Smooth muscle cell (in vitro differentiated cells): ENCODE measurements at regions not wholly inside any gene's neighbourhood (a gene's known extent, or its start where the extent isn't known, plus 50 kb on each side); places are given as distances from the start of the nearest gene placed in this dataset.
A peak's percentile ranks its signal among the peaks of the same experiment; 100 is the strongest.

ENCODE experiments used
- DNase-seq: peaks from one replicate; lab custom pipeline; 2025; ENCODE audit not compliant: unreplicated experiment; lab: John Stamatoyannopoulos, UW
- H2AFZ ChIP-seq: fragments of 200-600 bp; sonication (generic); 2 replicates; pipeline ENCODE4 v1.6.0; 2016; ENCODE audit warnings: antibody characterized with exemption, low read depth, mild to moderate bottlenecking
- H3F3A ChIP-seq: fragments of 200-600 bp; sonication (generic); 2 replicates; pipeline ENCODE4 v1.6.0; 2017; ENCODE audit warnings: antibody characterized with exemption, low read depth
- H3K27ac ChIP-seq: fragments of 200-600 bp; sonication (generic); 2 replicates; pipeline ENCODE4 v1.5.1; 2016; ENCODE audit warnings: low read depth, mild to moderate bottlenecking
- H3K27me3 ChIP-seq: fragments of 200-600 bp; sonication (generic); 2 replicates; pipeline ENCODE4 v1.6.1; 2016; ENCODE audit warnings: low read depth, mild to moderate bottlenecking
- H3K36me3 ChIP-seq: fragments of 200-600 bp; sonication (generic); 2 replicates; pipeline ENCODE4 v1.5.1; 2016; ENCODE audit warnings: low read depth
- H3K4me1 ChIP-seq: fragments of 200-600 bp; sonication (generic); 2 replicates; pipeline ENCODE4 v1.5.1; 2016; ENCODE audit warnings: low read depth
- H3K4me2 ChIP-seq: fragments of 200-600 bp; sonication (generic); 2 replicates; pipeline ENCODE4 v1.6.0; 2016; ENCODE audit warnings: mild to moderate bottlenecking
- H3K4me3 ChIP-seq: fragments of 200-600 bp; sonication (generic); 2 replicates; pipeline ENCODE4 v1.5.1; 2016; ENCODE audit warnings: mild to moderate bottlenecking
- H3K79me2 ChIP-seq: fragments of 200-600 bp; sonication (generic); 2 replicates; pipeline ENCODE4 v1.6.0; 2016; ENCODE audit warnings: low read depth, mild to moderate bottlenecking
- H3K9ac ChIP-seq: fragments of 200-600 bp; sonication (generic); 2 replicates; pipeline ENCODE4 v1.6.0; 2016; ENCODE audit warnings: low read depth
- H3K9me3 ChIP-seq: fragments of 200-600 bp; sonication (generic); replicated peaks from 2 replicates; pipeline ENCODE4 v1.5.1; 2016; ENCODE audit warnings: low read depth
- H4K20me1 ChIP-seq: fragments of 200-600 bp; sonication (generic); 2 replicates; pipeline ENCODE4 v1.6.0; 2016; ENCODE audit warnings: low read depth
- WGBS: methylation state at CpG from one replicate; pipeline ENCODE4 v1.1.7; 2016; ENCODE audit warnings: low lambda C conversion rate; 5-methylcytosine and 5-hydroxymethylcytosine counted together
- TF ChIP-seq, protein P1 (sequence below): fragments of 200-600 bp; sonication (generic); IDR thresholded peaks from 2 replicates; pipeline ENCODE4 v1.5.1; 2017; ENCODE audit warnings: borderline replicate concordance, mild to moderate bottlenecking, antibody characterized with exemption; ENCODE audit not compliant: insufficient read depth, poor library complexity, severe bottlenecking

DNA sequence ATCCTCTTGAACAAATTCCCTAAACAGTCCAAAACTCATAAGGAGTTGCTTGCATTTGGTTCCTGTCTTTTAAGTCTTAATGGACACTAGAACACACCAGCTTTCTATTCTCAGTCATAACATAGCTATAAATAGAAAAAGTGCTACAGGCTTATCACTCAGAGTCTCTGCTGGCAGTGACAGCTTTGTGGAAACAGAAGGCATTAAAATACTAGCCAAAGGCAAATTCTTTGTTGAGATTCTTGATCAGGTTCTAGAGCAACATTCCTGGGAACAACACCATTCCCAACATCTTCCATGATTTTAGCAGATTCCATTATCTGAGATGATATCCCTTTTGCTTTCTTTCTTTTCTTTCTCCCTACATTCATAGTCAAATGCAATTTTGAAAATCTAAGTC lies 207.7 kb upstream of the PLEKHG7 start:
- peak overlapping the region; percentile 7 for H3K4me2 ChIP-seq
- TF ChIP-seq, protein P1, sequence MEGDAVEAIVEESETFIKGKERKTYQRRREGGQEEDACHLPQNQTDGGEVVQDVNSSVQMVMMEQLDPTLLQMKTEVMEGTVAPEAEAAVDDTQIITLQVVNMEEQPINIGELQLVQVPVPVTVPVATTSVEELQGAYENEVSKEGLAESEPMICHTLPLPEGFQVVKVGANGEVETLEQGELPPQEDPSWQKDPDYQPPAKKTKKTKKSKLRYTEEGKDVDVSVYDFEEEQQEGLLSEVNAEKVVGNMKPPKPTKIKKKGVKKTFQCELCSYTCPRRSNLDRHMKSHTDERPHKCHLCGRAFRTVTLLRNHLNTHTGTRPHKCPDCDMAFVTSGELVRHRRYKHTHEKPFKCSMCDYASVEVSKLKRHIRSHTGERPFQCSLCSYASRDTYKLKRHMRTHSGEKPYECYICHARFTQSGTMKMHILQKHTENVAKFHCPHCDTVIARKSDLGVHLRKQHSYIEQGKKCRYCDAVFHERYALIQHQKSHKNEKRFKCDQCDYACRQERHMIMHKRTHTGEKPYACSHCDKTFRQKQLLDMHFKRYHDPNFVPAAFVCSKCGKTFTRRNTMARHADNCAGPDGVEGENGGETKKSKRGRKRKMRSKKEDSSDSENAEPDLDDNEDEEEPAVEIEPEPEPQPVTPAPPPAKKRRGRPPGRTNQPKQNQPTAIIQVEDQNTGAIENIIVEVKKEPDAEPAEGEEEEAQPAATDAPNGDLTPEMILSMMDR, result no peak
- no peaks in the 10 kb centered on the region for H3K4me1 ChIP-seq
- no peak overlapping the region for H2AFZ ChIP-seq
- H3K27me3 ChIP-seq, result no peaks in the 10 kb centered on the region
- H4K20me1 ChIP-seq, result no peaks in the 10 kb centered on the region
- no peak for DNase-seq
- H3K4me3 ChIP-seq, result no peak overlapping the region
- H3K9ac ChIP-seq, result no peak overlapping the region
- H3K79me2 ChIP-seq, result no peaks in the 10 kb centered on the region
- no peaks in the 10 kb centered on the region for H3K36me3 ChIP-seq
- no peak overlapping the region for H3K27ac ChIP-seq
- H3K9me3 ChIP-seq, result no peaks in the 10 kb centered on the region
- no peaks in the 10 kb centered on the region for H3F3A ChIP-seq

DNA sequence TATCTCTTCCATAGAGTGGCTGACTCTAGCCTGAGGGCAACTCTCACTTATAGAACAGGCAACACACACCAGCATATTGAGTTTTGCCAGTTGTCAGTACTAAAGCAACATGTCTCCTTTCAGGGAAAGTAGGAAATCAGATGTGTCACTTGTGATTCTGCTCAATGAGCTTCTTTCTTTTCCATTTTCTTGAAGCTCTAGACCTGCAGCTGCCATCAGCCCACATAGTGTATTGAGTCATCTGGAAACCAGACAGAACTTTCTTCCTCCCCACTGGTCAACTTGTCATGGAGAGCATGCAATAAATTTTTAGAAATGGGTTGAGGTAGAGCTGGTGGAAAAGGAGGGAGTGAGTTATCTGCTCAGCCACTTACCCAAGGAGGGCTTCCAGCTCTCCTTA lies 209.0 kb upstream of the PLEKHG7 start:
- Histone ChIP-seq H3K4me3 (no peak overlapping the region), H3K27ac (no peak overlapping the region), H3K36me3 (no peaks in the 10 kb centered on the region), H3K9me3 (no peaks in the 10 kb centered on the region), H3K27me3 (no peaks in the 10 kb centered on the region), H4K20me1 (no peaks in the 10 kb centered on the region), H3K9ac (no peak overlapping the region), H3K79me2 (no peaks in the 10 kb centered on the region), H3K4me2 (no peak overlapping the region), H2AFZ (no peak overlapping the region), H3K4me1 (no peaks in the 10 kb centered on the region), H3F3A (no peaks in the 10 kb centered on the region)
- no peak for DNase-seq
- TF ChIP-seq, protein P1, result no peak

DNA sequence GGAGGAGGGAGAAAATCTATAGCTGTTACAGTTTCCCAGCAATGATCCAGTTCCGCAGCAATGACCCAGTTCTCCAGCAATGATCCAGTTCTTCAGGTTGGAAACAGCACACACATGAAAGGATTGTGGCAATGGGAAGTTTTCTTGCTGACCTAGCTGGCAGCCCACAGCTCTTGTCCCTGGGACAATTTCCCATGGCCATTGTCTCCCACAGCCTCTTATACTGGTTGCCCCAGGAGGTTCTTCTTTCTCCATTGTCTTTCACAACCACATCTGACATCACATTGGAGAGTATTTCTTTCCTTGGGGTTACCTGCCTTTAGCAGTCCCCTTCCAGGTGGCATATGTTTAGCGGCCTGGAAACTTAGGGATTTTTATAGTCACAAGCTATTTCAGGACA lies 209.8 kb upstream of the PLEKHG7 start:
- no peaks in the 10 kb centered on the region for H3K36me3 ChIP-seq
- DNase-seq, result no peak
- H3K4me1 ChIP-seq, result no peaks in the 10 kb centered on the region
- no peaks in the 10 kb centered on the region for H3K79me2 ChIP-seq
- H3K9ac ChIP-seq, result no peak overlapping the region
- H3K4me2 ChIP-seq, result no peak overlapping the region
- no peak overlapping the region for H3K4me3 ChIP-seq
- H4K20me1 ChIP-seq, result no peaks in the 10 kb centered on the region
- no peak overlapping the region for H3K27ac ChIP-seq
- H3F3A ChIP-seq, result no peaks in the 10 kb centered on the region
- H3K27me3 ChIP-seq, result no peaks in the 10 kb centered on the region
- H2AFZ ChIP-seq, result no peak overlapping the region
- no peaks in the 10 kb centered on the region for H3K9me3 ChIP-seq
- TF ChIP-seq, protein P1, result no peak
- WGBS, result 96% methylated on average over 2 of the region's 2 CpGs

DNA sequence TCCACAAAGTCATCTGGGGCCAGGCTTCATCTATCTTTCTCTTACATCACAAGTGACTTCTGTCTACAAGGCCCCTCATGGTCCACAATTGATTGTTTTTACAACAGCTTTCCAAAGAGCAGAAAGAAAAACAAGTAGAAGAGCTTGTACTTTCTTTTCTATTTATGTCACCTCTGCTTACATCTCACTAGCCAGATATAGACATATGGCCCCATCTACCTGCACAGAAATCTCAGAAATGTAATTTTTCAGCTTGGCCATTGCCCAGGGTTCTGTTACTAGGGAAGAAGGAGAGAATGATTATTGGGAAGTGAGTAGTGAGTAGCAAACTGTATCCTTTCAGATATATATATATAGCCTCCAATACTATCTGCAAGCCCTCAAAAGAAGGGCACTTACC lies 210.5 kb upstream of the PLEKHG7 start:
- H3F3A ChIP-seq, result no peaks in the 10 kb centered on the region
- H3K9ac ChIP-seq, result no peak overlapping the region
- TF ChIP-seq, protein P1, result no peak
- no peak overlapping the region for H3K4me3 ChIP-seq
- no peak for DNase-seq
- H3K4me2 ChIP-seq, result no peak overlapping the region
- H3K27me3 ChIP-seq, result no peaks in the 10 kb centered on the region
- no peak overlapping the region for H2AFZ ChIP-seq
- peaks cover 3% of the 10 kb centered on the region for H3K4me1 ChIP-seq
- no peaks in the 10 kb centered on the region for H3K79me2 ChIP-seq
- H3K27ac ChIP-seq, result no peak overlapping the region
- H3K36me3 ChIP-seq, result no peaks in the 10 kb centered on the region
- no peaks in the 10 kb centered on the region for H4K20me1 ChIP-seq
- no peaks in the 10 kb centered on the region for H3K9me3 ChIP-seq
